SK-N-SH treated with all-trans-retinoic acid at 6 μM for 48 hours (cell line): ENCODE measurements at regions not wholly inside any gene's neighbourhood (a gene's known extent, or its start where the extent isn't known, plus 50 kb on each side); places are given as distances from the start of the nearest gene placed in this dataset.

Source experiments
- BACH2 ChIP-seq: fragments of 250-450 bp; sonication (Bioruptor Pico); IDR thresholded peaks from 2 replicates; pipeline ENCODE4 v1.9.0; 2021; ENCODE audit warnings: mild to moderate bottlenecking, borderline replicate concordance
- CREB5 ChIP-seq: fragments of 250-450 bp; sonication (Bioruptor Pico); IDR thresholded peaks from 2 replicates; pipeline ENCODE4 v1.5.1; 2020; ENCODE audit warnings: low read depth, mild to moderate bottlenecking, moderate library complexity
- GLIS3 ChIP-seq: fragments of 250-450 bp; sonication (Bioruptor Pico); IDR thresholded peaks from 2 replicates; pipeline ENCODE4 v1.5.0; 2020; ENCODE audit warnings: mild to moderate bottlenecking, moderate library complexity
- PATZ1 ChIP-seq: fragments of 250-450 bp; sonication (Bioruptor Pico); IDR thresholded peaks from 2 replicates; pipeline ENCODE4 v1.8.0; 2020; ENCODE audit warnings: mild to moderate bottlenecking, moderate library complexity, borderline replicate concordance
- PPARA ChIP-seq: fragments of 250-450 bp; sonication (Bioruptor Pico); IDR thresholded peaks from 2 replicates; pipeline ENCODE4 v1.5.0; 2020; ENCODE audit warnings: mild to moderate bottlenecking, borderline replicate concordance
- TSHZ2 ChIP-seq: fragments of 250-450 bp; sonication (Bioruptor Pico); IDR thresholded peaks from 2 replicates; pipeline ENCODE4 v1.5.0; 2020; ENCODE audit warnings: mild to moderate bottlenecking, moderate library complexity
- ZFP30 ChIP-seq: fragments of 450-650 bp; formaldehyde crosslinking; IDR thresholded peaks from 2 replicates; pipeline ENCODE4 v1.5.0; 2022; ENCODE audit warnings: mild to moderate bottlenecking, moderate library complexity
- ZNF8 ChIP-seq: fragments of 450-650 bp; formaldehyde crosslinking; IDR thresholded peaks from 2 replicates; pipeline ENCODE4 v1.5.0; 2020; ENCODE audit warnings: mild to moderate bottlenecking, moderate library complexity

- TF ChIP-seq BACH2 (no peak), PATZ1 (CRISPR knock-in tag) (no peak), CREB5 (CRISPR knock-in tag) (no peak), ZFP30 (CRISPR knock-in tag) (no peak), TSHZ2 (no peak), PPARA (CRISPR knock-in tag) (no peak), ZNF8 (no peak), GLIS3 (no peak)
Observed at GRCh38 chr3:66574091-66574490, 73.3 kb upstream of the LRIG1 start.
